Daoy (cell line): ENCODE measurements at regions not wholly inside any gene's neighbourhood (a gene's known extent, or its start where the extent isn't known, plus 50 kb on each side); places are given as distances from the start of the nearest gene placed in this dataset.
A peak's percentile ranks its signal among the peaks of the same experiment; 100 is the strongest.
"Not testable (repeated sequence)": the region's sequence is repeated elsewhere in the genome, so short reads cannot be mapped to it uniquely, and the experiment has no call there.

Experiments used
- DNase-seq: peaks from one replicate; pipeline ENCODE4 v3.0.0-alpha.2; 2015; ENCODE audit warnings: low read depth

DNA sequence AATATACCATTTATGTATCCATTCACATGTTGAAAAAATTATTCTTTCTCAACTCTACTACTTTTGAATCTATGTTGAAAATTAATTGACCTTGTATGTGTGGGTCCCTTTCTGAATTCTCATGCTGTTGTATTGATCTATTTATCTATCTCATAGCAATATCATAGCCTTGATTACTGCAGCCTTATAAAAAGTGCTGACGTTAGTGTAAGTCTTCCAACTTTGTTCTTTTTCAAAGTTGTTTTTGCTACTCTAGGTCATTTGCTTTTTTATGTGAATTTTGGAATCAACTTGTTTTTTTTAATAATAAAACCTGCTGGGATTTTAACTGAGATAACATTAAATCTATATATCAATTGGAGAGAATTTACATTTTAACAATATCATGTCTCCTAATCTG, 52.2 kb upstream of the PAX3 start:
- DNase-seq: no peak

DNA sequence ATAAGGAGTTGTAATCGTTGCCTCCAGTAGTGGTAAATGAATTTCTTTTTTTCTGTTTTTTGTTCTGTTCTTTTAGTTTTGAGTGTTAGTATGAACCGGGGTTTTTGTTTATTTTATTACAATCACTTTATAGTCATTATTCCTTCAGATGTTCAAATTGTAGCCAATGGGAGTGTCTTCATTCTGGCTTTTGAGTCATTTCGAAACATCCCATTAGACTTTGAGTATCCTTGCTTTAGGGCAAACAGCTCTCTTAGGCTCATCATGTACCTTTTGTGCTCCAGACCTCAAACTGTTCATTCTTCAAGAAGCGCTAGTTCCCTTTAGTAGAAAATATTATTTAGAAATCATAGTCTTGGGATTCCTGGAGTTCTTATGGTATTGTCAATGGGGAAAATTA, 54.2 kb upstream of the PAX3 start:
- DNase-seq: no peak

DNA sequence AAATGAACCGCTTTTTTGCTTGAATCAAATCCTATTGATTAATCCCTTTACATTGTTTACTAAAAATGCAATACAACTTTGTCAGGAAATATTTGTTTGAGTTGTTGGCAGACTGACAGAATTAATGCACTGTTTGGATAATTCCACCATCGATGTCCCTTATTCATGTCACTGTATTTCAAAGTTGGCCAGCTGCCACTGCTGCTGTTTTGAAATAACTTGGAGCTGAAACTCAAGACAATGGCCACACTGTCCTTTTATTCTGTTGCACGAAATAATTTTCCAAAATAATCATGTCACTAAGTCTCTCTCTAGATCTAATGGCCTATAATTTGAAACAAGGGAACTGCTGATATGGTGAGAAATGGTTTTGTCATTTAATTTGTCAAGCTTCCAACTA, 55.2 kb upstream of the PAX3 start:
- DNase-seq: no peak

DNA sequence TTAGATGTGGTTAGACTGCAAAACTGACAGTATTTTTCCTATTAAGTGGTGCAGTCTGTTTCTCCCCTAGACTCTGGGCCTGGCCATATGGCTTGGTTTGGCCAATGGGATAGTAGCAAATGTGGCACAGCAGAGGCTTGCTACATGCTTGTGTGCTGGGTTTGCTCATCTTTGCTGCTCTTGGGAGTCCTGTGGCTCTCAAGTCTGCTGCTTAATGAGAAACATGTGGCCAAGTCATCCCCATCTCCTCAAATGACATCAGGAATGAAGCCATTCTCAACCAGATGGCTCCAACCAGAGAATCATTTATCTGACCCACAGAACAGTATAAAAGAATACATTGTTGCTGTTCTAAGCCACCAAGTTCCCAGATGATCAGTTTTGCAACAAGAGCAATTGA, 57.1 kb upstream of the PAX3 start:
- DNase-seq: no peak

DNA sequence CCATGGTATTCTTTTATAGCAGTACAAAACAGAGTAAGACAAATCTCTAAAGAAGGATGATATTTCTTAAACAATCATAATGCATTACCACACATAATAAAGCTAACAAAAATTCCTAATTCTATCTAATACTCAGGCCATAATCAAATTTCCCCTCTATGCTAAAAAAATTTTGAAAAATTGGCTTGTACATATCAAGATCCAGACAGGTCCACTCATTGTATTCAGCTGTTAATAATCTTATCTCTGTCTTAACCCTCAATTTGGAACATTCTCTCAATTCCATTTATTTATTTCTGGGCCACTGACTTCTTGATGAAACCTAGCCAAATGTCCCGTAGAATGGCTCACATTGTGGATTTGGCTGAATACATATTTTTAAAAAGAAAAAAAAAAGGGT, 59.1 kb upstream of the PAX3 start:
- DNase-seq: no peak

DNA sequence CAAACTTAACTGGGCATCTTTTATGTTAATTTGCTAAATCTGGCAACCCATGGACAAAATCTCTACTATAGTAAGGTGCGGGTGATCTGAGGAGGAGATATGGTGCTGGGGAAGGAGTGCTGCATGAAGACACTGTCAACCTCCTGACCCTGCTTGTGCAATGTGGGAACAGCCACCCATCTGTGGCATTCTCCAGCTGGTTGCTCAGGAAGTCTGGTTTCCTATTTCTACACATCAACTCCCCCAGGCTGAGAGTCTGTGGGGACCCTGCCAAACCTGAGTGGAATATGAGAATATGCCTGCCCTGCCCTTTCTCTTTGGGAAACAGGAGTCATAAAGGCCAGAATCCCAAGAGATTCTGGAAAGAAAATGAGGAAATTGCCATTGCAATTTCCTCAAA, 60.1 kb upstream of the PAX3 start:
- peak; percentile 12 for DNase-seq

DNA sequence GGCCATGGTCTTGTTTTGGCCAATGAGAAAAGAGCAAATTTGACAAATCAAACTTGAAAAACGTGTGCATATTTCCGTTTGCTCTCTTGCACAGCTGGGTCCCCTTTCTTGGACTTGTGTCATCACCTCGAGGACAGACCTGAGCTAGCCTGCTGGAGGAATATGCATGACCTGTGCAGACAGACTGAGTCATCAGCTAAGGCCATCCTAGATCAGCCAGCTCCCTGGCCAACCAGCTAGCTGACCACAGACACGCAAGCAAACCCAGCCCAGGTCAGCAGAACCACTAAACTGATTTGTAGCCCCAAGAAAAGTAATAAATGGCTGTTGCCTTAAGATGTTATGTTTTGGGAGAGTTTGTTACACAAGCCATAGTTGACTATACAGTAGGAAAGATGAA, 61.3 kb upstream of the PAX3 start:
- peak; percentile 3 for DNase-seq

DNA sequence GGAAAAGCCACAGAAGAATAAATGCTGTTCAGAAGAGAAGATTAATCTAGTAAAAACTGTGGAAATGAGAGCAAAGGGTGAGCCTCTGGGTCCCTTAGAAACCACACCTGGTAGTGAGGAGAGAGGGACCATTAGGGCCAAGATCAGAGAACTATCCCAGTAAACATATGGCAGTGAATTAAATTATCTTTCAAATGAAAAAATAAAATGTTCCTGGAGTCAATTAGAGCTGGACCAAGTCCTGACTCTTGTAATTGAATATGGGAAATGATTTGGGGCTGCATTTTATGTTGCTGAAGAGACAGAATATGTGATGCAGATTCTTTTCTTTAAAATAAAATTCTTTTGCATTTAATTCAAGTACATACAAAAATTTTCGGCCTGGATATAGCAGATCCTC, 62.2 kb upstream of the PAX3 start:
- no peak for DNase-seq

DNA sequence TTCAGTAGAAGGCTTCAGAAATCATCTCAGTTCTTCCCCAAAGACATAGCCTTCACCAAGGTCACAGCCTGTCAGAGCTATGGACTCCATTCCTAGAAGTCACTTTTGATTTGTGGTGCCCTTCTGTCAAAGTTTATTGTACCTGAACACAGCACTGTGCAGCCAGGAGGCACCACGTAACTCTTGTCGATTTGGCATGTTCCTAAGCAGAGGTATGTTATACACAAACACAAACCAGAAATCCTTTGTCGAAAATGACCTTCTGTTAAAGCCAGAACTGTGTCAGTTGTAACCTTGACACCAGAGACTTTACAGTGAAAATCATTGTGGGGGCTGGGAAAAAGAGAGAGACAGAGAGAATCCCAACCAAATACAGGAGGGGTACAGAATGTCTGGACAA, 62.6 kb upstream of the SGPP2 start:
- DNase-seq: no peak

DNA sequence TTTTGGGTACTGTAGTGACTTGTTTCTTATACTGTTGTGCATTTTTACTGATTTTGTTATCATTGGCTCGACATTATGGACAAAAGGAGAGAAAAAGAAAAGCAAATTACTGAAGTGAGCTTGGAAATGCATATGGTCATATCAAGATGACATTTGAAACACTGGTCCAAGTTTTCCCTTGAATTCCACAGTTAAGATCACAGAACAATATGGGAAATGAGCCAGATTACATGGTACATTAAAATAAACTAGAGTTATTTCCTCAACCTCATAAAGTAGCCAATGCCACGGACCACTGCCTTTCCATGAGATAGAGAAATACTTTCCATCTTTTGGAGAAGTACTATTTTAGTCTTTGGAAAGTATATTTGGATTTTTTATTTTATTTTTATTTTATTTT, 62.0 kb upstream of the SGPP2 start:
- no peak for DNase-seq

DNA sequence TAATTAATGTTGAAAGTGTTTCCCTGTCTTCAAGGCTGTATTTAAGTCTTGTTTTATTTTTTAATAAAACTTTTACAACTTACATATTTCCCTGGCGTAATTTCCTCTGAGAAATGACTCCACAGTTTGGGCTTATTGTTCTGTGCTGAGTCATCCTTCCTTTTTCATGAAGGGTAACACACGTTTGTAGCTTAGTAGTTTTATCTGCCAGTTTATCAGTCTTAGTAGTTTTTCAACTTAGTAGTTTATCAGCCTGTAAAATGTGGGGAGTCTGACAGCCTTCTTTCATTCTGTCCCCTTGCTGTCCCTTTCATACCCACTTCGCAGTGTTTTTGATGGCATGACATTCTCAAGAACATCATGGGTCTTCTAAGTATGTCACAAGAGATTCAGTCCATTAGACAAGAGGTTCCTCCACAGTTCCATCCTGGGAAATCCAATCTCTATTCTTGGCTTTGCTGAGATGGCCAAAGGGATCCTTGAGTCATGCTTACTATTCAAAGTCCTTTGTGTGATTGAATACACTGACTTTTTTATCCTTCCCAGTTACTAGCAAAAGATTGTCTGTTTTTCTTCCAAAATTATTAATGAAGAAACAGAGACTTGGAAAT, 60.0 kb upstream of the SGPP2 start:
- DNase-seq: peak; percentile 29

DNA sequence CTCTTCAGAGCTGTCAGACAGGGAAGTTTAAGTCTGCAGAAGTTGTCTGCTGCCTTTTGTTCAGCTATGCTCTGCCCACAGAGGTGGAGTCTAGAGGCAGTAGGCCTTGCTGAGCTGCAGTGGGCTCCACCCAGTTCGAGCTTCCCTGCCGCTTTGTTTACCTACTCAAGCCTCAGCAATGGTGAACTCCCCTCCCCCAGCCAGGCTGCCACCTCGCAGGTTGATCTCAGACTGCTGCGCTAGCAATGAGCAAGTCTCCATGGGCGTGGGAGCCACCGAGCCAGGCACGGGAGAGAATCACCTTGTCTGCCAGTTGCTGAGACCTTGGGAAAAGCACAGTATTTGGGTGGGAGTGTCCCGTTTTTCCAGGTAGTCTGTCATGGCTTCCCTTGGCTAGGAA, 56.1 kb upstream of the SGPP2 start:
- not testable (repeated sequence) for DNase-seq

DNA sequence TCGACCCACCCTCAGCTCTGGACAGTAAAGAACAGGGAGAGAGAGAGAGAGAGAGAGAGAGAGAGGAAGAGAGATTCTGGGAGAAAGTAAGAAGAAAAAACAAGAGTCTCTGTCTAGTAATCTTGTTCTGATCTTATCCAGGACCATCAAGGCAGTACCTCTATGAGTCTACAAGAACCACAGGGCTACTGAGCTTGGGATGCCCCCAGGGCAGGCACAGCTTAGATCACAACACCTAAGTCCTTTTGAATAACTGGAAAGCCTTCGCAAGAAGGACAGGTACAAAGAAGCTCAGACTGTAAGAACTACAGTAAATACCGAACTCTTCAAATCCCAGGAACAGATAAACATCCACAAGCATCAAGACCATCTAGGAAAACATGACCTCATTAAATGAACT, 51.4 kb upstream of the SGPP2 start:
- DNase-seq: no peak
